BJ (cell line): ENCODE measurements at regions not wholly inside any gene's neighbourhood (a gene's known extent, or its start where the extent isn't known, plus 50 kb on each side); places are given as distances from the start of the nearest gene placed in this dataset.

Experiments
- CTCF ChIA-PET: fragments of 350-600 bp; formaldehyde crosslinking; extraction: SDS; loops from one replicate; lab custom pipeline; 2021; ENCODE audit warnings: antibody characterized with exemption, inconsistent platforms; lab: Yijun Ruan, JAX
- POLR2A ChIA-PET: fragments of 300-600 bp; sonication (Branson Sonifier 250); formaldehyde crosslinking; extraction: SDS; loops from one replicate; lab custom pipeline; 2021; ENCODE audit warnings: antibody characterized with exemption; lab: Charles Lee
- DNase-seq: peaks from one replicate; pipeline ENCODE4 v3.0.0-alpha.2; 2011; ENCODE audit warnings: low read depth
- H3K27me3 ChIP-seq: 2 replicates; pipeline ENCODE4 v1.6.0; 2011; ENCODE audit warnings: low read length; ENCODE audit not compliant: control insufficient read depth, insufficient read depth
- H3K36me3 ChIP-seq: 2 replicates; pipeline ENCODE4 v1.5.1; 2011; ENCODE audit warnings: low read length; ENCODE audit not compliant: control insufficient read depth, insufficient read depth
- H3K4me3 ChIP-seq: 2 replicates; pipeline ENCODE4 v1.5.1; 2011; ENCODE audit warnings: low read depth, mild to moderate bottlenecking, control low read depth, low read length
- TF ChIP-seq, protein P1 (sequence below): IDR thresholded peaks from 2 replicates; pipeline ENCODE4 v1.5.1; 2011; ENCODE audit warnings: low read depth, mild to moderate bottlenecking, control low read depth, inconsistent platforms, low read length, moderate library complexity; ENCODE audit not compliant: insufficient read depth

- TF ChIP-seq, protein P1, sequence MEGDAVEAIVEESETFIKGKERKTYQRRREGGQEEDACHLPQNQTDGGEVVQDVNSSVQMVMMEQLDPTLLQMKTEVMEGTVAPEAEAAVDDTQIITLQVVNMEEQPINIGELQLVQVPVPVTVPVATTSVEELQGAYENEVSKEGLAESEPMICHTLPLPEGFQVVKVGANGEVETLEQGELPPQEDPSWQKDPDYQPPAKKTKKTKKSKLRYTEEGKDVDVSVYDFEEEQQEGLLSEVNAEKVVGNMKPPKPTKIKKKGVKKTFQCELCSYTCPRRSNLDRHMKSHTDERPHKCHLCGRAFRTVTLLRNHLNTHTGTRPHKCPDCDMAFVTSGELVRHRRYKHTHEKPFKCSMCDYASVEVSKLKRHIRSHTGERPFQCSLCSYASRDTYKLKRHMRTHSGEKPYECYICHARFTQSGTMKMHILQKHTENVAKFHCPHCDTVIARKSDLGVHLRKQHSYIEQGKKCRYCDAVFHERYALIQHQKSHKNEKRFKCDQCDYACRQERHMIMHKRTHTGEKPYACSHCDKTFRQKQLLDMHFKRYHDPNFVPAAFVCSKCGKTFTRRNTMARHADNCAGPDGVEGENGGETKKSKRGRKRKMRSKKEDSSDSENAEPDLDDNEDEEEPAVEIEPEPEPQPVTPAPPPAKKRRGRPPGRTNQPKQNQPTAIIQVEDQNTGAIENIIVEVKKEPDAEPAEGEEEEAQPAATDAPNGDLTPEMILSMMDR, result no peak
- Histone ChIP-seq H3K4me3 (no peak overlapping the region), H3K36me3 (no peaks in the 10 kb centered on the region), H3K27me3 (no peaks in the 10 kb centered on the region)
- ChIA-PET POLR2A (no interaction called here), CTCF (no interaction called here)
- DNase-seq, result no peak
Measured at GRCh38 chr9:119959846-119960545, 590.8 kb upstream of the BRINP1 start.

- POLR2A ChIA-PET, result interaction anchor here (0.6 kb wide), 1 partner anchor 1197 kb away, joined by 5 read pairs; no protein-coding TSS in a partner anchor
- TF ChIP-seq, protein P1, result no peak
- peak; percentile 51 for DNase-seq
Measured at GRCh38 chr9:119956111-119956510, 586.9 kb upstream of the BRINP1 start.

DNA sequence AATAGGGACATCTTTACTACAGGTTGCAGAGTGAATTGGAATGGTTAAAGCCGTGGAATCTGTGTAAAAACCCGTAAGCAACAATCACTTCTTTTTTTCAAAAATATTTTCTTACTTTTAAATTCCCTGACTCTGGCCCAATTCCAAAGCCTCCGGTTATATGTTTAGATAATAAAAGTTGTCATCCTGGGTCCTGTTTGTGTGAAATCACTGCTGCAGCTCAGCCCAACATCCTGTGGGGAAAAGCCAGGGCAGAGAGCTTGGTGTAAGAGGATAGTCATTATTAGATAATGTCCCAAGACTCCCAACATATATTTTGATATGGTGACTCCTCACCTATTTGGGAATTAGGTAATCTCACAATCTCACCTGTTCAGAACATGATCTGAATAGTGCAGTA is 586.0 kb upstream of the BRINP1 start:
- no peaks in the 10 kb centered on the region for H3K36me3 ChIP-seq
- peak; percentile 55 for DNase-seq
- no peaks in the 10 kb centered on the region for H3K27me3 ChIP-seq
- POLR2A ChIA-PET, result interaction anchor here (0.6 kb wide), 1 partner anchor 1198 kb away, joined by 5 read pairs; no protein-coding TSS in a partner anchor
- CTCF ChIA-PET, result interaction anchor here (0.6 to 2.8 kb wide), 6 partner anchors 10 to 522 kb away, joined by 3 to 12 read pairs (median 4); no protein-coding TSS in a partner anchor
- H3K4me3 ChIP-seq, result no peak overlapping the region
- TF ChIP-seq, protein P1, result no peak

More at GRCh38 chr9:119956111-119956510, 586.9 kb upstream of the BRINP1 start:
- CTCF ChIA-PET, result interaction anchor here (1.1 to 2.8 kb wide), 4 partner anchors 9 to 521 kb away, joined by 3 to 12 read pairs (median 6); no protein-coding TSS in a partner anchor
- H3K4me3 ChIP-seq, result no peak overlapping the region
- no peaks in the 10 kb centered on the region for H3K27me3 ChIP-seq
- H3K36me3 ChIP-seq, result no peaks in the 10 kb centered on the region

- CTCF ChIA-PET, result interaction anchor here (1.4 to 3.1 kb wide), 4 partner anchors 11 to 526 kb away, joined by 3 to 14 read pairs (median 8); no protein-coding TSS in a partner anchor
- no peak overlapping the region for H3K4me3 ChIP-seq
- H3K36me3 ChIP-seq, result no peaks in the 10 kb centered on the region
- POLR2A ChIA-PET, result interaction anchor here (0.8 to 1.3 kb wide), 3 partner anchors 12 to 47 kb away, joined by 3 to 7 read pairs (median 3); no protein-coding TSS in a partner anchor
- H3K27me3 ChIP-seq, result no peaks in the 10 kb centered on the region
- TF ChIP-seq, protein P1, result no peak
- no peak for DNase-seq
Measured at GRCh38 chr9:119951591-119951990, 582.4 kb upstream of the BRINP1 start.

- H3K27me3 ChIP-seq, result no peaks in the 10 kb centered on the region
- H3K4me3 ChIP-seq, result no peak overlapping the region
- TF ChIP-seq, protein P1, result no peak
- H3K36me3 ChIP-seq, result no peaks in the 10 kb centered on the region
- DNase-seq, result peak; percentile 100
- POLR2A ChIA-PET, result interaction anchor here (0.6 to 1.3 kb wide), 4 partner anchors 12 to 636 kb away, joined by 3 to 7 read pairs (median 3); no protein-coding TSS in a partner anchor
- CTCF ChIA-PET, result interaction anchor here (1.4 to 3.1 kb wide), 4 partner anchors 11 to 527 kb away, joined by 3 to 14 read pairs (median 8); no protein-coding TSS in a partner anchor
Measured at GRCh38 chr9:119951090-119951489, 581.9 kb upstream of the BRINP1 start.
